ENCODE measurements at regions not wholly inside any gene's neighbourhood (a gene's known extent, or its start where the extent isn't known, plus 50 kb on each side); places are given as distances from the start of the nearest gene placed in this dataset.

DNA sequence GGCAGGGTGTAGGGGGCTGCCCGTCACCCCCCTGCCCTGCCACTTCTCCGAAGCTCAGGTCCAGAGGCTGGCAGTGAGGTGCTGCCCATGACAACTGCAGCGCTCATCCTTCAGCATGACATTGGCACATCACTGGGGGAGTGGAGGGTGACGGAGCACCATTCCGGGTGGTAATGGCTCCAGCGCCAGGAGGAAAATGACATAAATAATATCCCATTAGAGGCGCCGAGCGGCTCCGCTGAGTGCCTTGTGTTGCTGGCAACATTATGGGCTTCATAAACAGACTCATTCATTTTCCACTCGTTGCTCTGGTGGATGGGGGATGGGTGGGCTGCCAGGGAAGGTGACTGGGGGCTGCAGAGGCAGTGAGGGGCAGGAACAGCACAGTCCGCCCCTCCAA, 56.9 kb upstream of the CTNNBL1 start:
- no peaks in the 10 kb centered on the region for H3K36me3 ChIP-seq (replicated peaks; ENCODE audit: low read depth, low read length)
- no peak overlapping the region for H3K4me3 ChIP-seq (ENCODE audit: low read length)
- no peaks in the 10 kb centered on the region for H3K79me2 ChIP-seq (ENCODE audit: low read length)
- H3K4me1 ChIP-seq (ENCODE audit: low read length), result no peaks in the 10 kb centered on the region
- no peak overlapping the region for H3K9ac ChIP-seq (ENCODE audit: low read length)
- TF ChIP-seq EZH2phosphoT487 (IDR thresholded peaks at IDR 0.05; ENCODE audit: low read depth) (no peak), CTCF (IDR thresholded peaks at IDR 0.05; ENCODE audit: low read depth, low read length) (no peak)
- H3K4me2 ChIP-seq (ENCODE audit: low read length), result no peak overlapping the region
- H3K9me3 ChIP-seq (ENCODE audit: insufficient read depth, low read length), result no peaks in the 10 kb centered on the region
- H3K27me3 ChIP-seq (ENCODE audit: low read depth, low read length), result peaks cover 72% of the 10 kb centered on the region
- no peak overlapping the region for H3K27ac ChIP-seq (ENCODE audit: low read length)
- H4K20me1 ChIP-seq (ENCODE audit: insufficient read depth, low read length), result 0 out of 2 replicates have a peak, but pooled peaks cover 7% of the 10 kb centered on the region
- H2AFZ ChIP-seq (ENCODE audit: low read depth, low read length), result no peak overlapping the region

DNA sequence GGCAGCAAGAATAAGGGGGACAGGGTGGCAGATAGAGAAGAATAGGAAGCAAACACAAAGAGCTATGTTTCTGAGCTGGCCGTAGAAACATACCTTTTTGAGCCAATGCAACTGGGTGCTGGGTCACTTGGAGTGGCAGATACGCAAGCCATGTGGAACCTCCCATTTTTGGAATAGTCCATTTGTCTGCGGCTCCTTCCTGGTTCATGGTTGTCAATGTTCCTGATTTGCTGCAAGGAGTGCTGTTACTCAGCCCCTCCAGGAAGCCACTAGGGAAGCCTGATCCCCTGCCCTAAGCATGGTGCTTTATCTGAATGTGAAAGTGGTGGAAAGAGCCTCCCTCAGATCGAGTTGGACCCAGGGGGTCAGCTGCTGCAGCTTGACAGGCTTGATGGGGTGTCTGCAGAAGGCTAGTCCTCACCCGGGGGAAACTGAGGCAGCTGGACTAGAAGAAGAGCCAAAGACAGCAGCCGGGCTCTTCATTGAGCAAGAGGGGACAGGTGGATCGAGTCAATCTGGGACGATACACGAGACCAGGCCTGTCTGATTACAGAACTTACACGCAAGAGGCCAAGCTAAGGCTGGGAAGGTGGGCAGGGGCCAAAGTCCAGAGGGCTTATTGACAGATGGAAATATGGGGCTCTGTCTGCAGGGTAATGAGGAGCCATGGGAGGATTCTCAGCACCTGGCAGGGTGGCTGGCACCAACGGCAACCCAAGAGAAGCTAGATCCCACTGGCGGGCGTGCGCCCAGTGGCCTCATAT, 57.4 kb upstream of the CTNNBL1 start:
- Histone ChIP-seq H3K27me3 (ENCODE audit: low read depth, low read length) (peaks cover 71% of the 10 kb centered on the region), H3K79me2 (ENCODE audit: low read length) (no peaks in the 10 kb centered on the region), H2AFZ (ENCODE audit: low read depth, low read length) (no peak overlapping the region), H3K36me3 (replicated peaks; ENCODE audit: low read depth, low read length) (no peaks in the 10 kb centered on the region), H3K4me3 (ENCODE audit: low read length) (no peak overlapping the region), H3K9me3 (ENCODE audit: insufficient read depth, low read length) (no peaks in the 10 kb centered on the region), H4K20me1 (ENCODE audit: insufficient read depth, low read length) (0 out of 2 replicates have a peak, but pooled peaks cover 7% of the 10 kb centered on the region), H3K4me2 (ENCODE audit: low read length) (no peak overlapping the region), H3K9ac (ENCODE audit: low read length) (no peak overlapping the region), H3K27ac (ENCODE audit: low read length) (no peak overlapping the region), H3K4me1 (ENCODE audit: low read length) (no peaks in the 10 kb centered on the region)
- TF ChIP-seq CTCF (IDR thresholded peaks at IDR 0.05; ENCODE audit: low read depth, low read length) (no peak), EZH2phosphoT487 (IDR thresholded peaks at IDR 0.05; ENCODE audit: low read depth) (no peak)

- Histone ChIP-seq H3K27me3 (ENCODE audit: low read depth, low read length) (peaks cover 84% of the 10 kb centered on the region), H4K20me1 (ENCODE audit: insufficient read depth, low read length) (no peaks in the 10 kb centered on the region), H3K4me2 (ENCODE audit: low read length) (no peak overlapping the region), H3K9ac (ENCODE audit: low read length) (no peak overlapping the region), H3K79me2 (ENCODE audit: low read length) (no peaks in the 10 kb centered on the region), H3K9me3 (ENCODE audit: insufficient read depth, low read length) (no peaks in the 10 kb centered on the region), H3K27ac (ENCODE audit: low read length) (no peak overlapping the region), H3K4me3 (ENCODE audit: low read length) (no peak overlapping the region), H2AFZ (ENCODE audit: low read depth, low read length) (no peak overlapping the region), H3K4me1 (ENCODE audit: low read length) (no peaks in the 10 kb centered on the region), H3K36me3 (replicated peaks; ENCODE audit: low read depth, low read length) (no peaks in the 10 kb centered on the region)
- no peak for TF ChIP-seq EZH2phosphoT487 (IDR thresholded peaks at IDR 0.05; ENCODE audit: low read depth)
- no peak for TF ChIP-seq CTCF (IDR thresholded peaks at IDR 0.05; ENCODE audit: low read depth, low read length)
These were observed 62.8 kb upstream of the CTNNBL1 start for GRCh38 chr20:37630993-37631392.

GRCh38 chr20:37630166-37630565, 63.7 kb upstream of the CTNNBL1 start:
- Histone ChIP-seq H3K9me3 (ENCODE audit: insufficient read depth, low read length) (no peaks in the 10 kb centered on the region), H3K36me3 (replicated peaks; ENCODE audit: low read depth, low read length) (no peaks in the 10 kb centered on the region), H2AFZ (ENCODE audit: low read depth, low read length) (no peak overlapping the region), H3K9ac (ENCODE audit: low read length) (no peak overlapping the region), H3K79me2 (ENCODE audit: low read length) (no peaks in the 10 kb centered on the region), H3K4me2 (ENCODE audit: low read length) (no peak overlapping the region), H3K4me1 (ENCODE audit: low read length) (no peaks in the 10 kb centered on the region), H3K4me3 (ENCODE audit: low read length) (no peak overlapping the region), H3K27me3 (ENCODE audit: low read depth, low read length) (peaks cover 79% of the 10 kb centered on the region), H4K20me1 (ENCODE audit: insufficient read depth, low read length) (no peaks in the 10 kb centered on the region), H3K27ac (ENCODE audit: low read length) (no peak overlapping the region)
- TF ChIP-seq EZH2phosphoT487 (IDR thresholded peaks at IDR 0.05; ENCODE audit: low read depth) (no peak), CTCF (IDR thresholded peaks at IDR 0.05; ENCODE audit: low read depth, low read length) (no peak)

All from OCI-LY3 (cell line).